GM13976 (cell line): ENCODE measurements at regions not wholly inside any gene's neighbourhood (a gene's known extent, or its start where the extent isn't known, plus 50 kb on each side); places are given as distances from the start of the nearest gene placed in this dataset.

Source experiments
- DNase-seq: peaks from one replicate; pipeline ENCODE4 v3.0.0; 2012; ENCODE audit warnings: low spot score
- CTCF ChIP-seq: IDR thresholded peaks from 2 replicates; pipeline ENCODE4 v1.5.1; 2012; ENCODE audit warnings: borderline replicate concordance, mild to moderate bottlenecking; ENCODE audit not compliant: insufficient read depth; ENCODE audit errors: extremely low read depth, missing control alignments, control extremely low read depth
- in situ Hi-C: fragments of 300-500 bp; cut with MboI; formaldehyde crosslinking; loops from one replicate; pipeline ENCODE4 v1.12.0; 2022; ENCODE audit warnings: low sequenced_read_pairs, mixed read lengths, inconsistent platforms; ENCODE audit not compliant: unreplicated experiment

DNA sequence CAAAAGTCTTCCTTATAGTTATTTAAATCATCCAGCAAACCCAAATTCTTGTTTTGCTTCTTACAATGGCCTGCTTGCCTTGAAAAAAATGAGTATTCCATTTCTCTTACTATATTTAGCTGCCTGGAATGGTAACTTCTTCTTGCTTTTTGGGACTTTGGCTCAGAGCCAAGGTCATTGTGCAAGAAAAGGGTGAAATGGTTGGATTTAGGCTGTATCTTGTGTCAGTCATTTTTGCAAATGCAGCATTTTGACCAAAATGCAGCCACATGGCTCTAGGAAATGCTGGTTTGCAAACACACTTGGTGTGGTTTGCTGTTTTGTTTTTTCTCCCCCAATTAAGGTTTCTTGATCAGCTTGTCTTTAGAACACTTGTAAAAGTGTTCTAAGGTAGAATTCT lies 133.3 kb upstream of the ELL2 start:
- TF ChIP-seq CTCF, result no peak
- in situ Hi-C loops, result no loop called here

DNA sequence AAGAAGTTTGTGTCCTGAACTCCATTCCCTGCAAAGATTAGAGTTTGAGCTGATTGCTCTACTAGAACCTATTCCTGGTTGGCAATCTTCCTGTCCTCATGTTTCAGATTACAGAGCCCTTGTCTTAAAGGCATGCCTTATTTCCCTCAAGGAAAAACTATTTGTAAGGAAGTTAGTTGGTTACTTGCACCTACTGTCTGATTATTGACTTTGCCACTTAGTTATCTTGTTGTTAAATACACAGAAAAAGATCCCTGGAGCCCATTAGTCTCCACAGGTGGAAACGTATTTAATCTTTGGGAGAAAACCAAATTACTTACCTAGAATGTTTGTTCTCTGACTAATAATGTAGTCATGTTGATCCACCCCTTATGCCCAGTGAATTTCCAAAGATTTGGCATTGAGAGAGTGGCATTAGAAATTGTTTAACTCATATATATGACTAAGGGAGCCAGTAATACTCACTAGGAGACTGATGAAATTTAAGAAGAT lies 132.3 kb upstream of the ELL2 start:
- in situ Hi-C loops, result no loop called here
- DNase-seq, result no peak
- no peak for TF ChIP-seq CTCF

More for the DNA sequence above, 133.3 kb upstream of the ELL2 start:
- no peak for DNase-seq

- DNase-seq, result no peak
- no peak for TF ChIP-seq CTCF
- in situ Hi-C loops, result no loop called here
These were observed 131.7 kb upstream of the ELL2 start for GRCh38 chr5:96093340-96093739.

DNA sequence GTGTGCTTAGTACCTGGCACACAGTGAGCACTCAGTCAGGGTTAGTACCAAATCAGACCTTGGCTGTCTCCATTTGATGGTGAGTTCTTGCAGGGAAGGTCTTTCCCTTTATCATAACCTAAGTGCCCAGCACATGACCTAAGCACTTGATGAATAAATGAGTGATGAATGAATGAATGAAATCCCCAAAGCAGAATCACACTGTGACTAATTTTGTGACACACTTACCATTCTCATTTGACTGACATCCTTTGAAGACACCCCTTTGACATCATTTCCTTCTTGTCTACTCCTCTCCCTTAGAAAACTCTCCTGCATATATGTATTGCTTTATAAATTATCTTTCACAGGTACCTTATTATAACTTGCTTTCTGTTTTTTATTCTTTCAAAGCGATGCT lies 130.2 kb upstream of the ELL2 start:
- no peak for DNase-seq
- in situ Hi-C loops, result no loop called here
- TF ChIP-seq CTCF, result no peak

DNA sequence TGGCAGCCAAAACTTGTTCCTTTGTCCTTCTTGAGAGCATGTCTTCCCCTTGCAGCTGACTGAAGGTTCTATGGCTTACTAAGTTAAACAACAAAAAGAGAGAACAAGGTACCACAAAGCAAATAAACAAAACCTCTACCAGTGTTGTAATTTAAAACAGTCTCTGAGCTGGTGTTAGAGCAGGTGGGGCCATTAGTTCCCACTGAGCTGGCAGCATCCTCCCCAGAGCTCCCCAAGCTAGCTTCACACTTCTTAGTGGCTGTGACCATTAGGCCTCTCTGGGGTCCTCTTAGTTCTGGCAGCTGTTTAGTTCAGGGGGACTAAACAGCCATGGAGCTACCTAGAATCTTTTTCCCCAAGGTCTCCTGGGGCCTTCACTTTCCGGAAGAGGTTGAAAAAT lies 128.6 kb upstream of the ELL2 start:
- TF ChIP-seq CTCF, result no peak
- no peak for DNase-seq
- in situ Hi-C loops, result no loop called here

DNA sequence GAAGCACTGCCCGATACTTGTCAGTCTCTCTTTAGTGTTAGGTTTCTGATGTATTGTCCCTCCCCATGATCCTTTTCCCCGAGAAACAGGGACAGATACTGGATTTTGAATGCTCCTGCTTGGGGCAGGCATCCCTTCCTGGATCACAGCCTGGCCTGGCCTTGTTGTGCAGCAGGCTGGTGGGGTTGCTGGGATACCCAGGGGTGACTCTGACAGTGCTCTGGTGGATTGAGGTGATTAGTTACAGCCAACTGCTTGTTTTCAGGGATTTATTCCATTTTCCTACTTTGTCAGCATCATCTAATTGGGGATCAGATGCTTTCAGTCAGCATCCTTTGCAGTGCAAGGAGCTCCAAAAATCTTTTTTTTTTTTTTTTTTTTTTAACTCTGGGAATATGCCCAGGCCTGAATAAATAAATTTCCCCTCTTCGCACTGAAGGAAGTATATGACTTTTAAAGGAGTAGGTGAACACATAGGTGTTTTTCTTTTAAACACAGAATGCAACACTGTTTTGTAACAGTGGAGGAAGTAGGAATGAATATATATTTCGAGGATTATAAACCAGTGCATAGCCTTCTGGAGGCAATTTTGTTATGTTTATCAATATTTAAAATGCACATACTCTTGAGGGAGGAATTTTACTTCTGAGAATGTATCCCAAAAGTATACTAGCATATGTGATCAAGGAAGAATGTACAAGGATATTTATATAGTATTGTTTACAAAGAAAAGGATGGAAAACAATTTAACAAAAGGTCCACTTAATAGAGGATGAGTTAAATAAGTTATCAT lies 127.3 kb upstream of the ELL2 start:
- TF ChIP-seq CTCF, result no peak
- in situ Hi-C loops, result no loop called here
- DNase-seq, result no peak

- TF ChIP-seq CTCF, result no peak
- DNase-seq, result no peak
- in situ Hi-C loops, result no loop called here
These were observed 126.3 kb upstream of the ELL2 start for GRCh38 chr5:96087939-96088338.
